HepG2 (cell line): ENCODE measurements at regions not wholly inside any gene's neighbourhood (a gene's known extent, or its start where the extent isn't known, plus 50 kb on each side); places are given as distances from the start of the nearest gene placed in this dataset.

Source experiments
- DDIT3 ChIP-seq: sonication (generic); formaldehyde crosslinking; IDR thresholded peaks from 2 replicates; pipeline ENCODE4 v1.4.0; 2020; ENCODE audit warnings: mild to moderate bottlenecking, missing genetic modification reagents
- RAD21 ChIP-seq: fragments of 450-650 bp; formaldehyde crosslinking; IDR thresholded peaks from 2 replicates; pipeline ENCODE4 v1.5.0; 2020; ENCODE audit warnings: mild to moderate bottlenecking
- SNAPC5 ChIP-seq: sonication (generic); formaldehyde crosslinking; IDR thresholded peaks from 2 replicates; pipeline ENCODE4 v1.8.1; 2023; ENCODE audit warnings: mild to moderate bottlenecking, missing genetic modification reagents, borderline replicate concordance
- ZFP41 ChIP-seq: sonication (generic); formaldehyde crosslinking; IDR thresholded peaks from 2 replicates; pipeline ENCODE4 v1.4.0; 2020; ENCODE audit warnings: mild to moderate bottlenecking, missing genetic modification reagents, borderline replicate concordance
- ZNF510 ChIP-seq: sonication (generic); formaldehyde crosslinking; IDR thresholded peaks from 2 replicates; pipeline ENCODE4 v1.4.0; 2020; ENCODE audit warnings: low read depth, mild to moderate bottlenecking, missing genetic modification reagents
- TF ChIP-seq, protein P1 (sequence below), 2 experiments: sonication (generic) in 1 of 2; formaldehyde crosslinking in 1 of 2; IDR thresholded peaks; 2 replicates each; pipeline versions ENCODE4 v1.5.1 to v1.6.1; 2011 to 2020; ENCODE audit warnings: borderline replicate concordance in 1 of 2, low read depth in 1 of 2, low read length in 1 of 2, mild to moderate bottlenecking in 1 of 2, missing genetic modification reagents in 1 of 2, moderate library complexity in 1 of 2

GRCh38 chr18:41395695-41396094 lies 559.3 kb upstream of the PIK3C3 start:
- TF ChIP-seq ZFP41: no peak
- TF ChIP-seq SNAPC5 (CRISPR knock-in tag): no peak
- TF ChIP-seq ZNF510: no peak
- no peak for TF ChIP-seq RAD21 (CRISPR knock-in tag)
- TF ChIP-seq, protein P1, sequence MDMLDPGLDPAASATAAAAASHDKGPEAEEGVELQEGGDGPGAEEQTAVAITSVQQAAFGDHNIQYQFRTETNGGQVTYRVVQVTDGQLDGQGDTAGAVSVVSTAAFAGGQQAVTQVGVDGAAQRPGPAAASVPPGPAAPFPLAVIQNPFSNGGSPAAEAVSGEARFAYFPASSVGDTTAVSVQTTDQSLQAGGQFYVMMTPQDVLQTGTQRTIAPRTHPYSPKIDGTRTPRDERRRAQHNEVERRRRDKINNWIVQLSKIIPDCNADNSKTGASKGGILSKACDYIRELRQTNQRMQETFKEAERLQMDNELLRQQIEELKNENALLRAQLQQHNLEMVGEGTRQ (IDR thresholded peaks at IDR 0.05; ENCODE audit: low read depth, low read length): no peak
- TF ChIP-seq, protein P1 (CRISPR knock-in tag; IDR thresholded peaks at IDR 0.05; ENCODE audit: borderline replicate concordance): no peak
- TF ChIP-seq DDIT3: no peak
